HG03457 (cell line): ENCODE measurements at regions not wholly inside any gene's neighbourhood (a gene's known extent, or its start where the extent isn't known, plus 50 kb on each side); places are given as distances from the start of the nearest gene placed in this dataset.
A peak's percentile ranks its signal among the peaks of the same experiment; 100 is the strongest.
"Not testable (repeated sequence)": the region's sequence is repeated elsewhere in the genome, so short reads cannot be mapped to it uniquely, and the experiment has no call there.

Source experiments
- ATAC-seq: cut with Tn5 transposase; IDR thresholded peaks from one replicate; pipeline ENCODE4 v1.9.1; 2021; ENCODE audit warnings: moderate number of reproducible peaks; ENCODE audit not compliant: unreplicated experiment

DNA sequence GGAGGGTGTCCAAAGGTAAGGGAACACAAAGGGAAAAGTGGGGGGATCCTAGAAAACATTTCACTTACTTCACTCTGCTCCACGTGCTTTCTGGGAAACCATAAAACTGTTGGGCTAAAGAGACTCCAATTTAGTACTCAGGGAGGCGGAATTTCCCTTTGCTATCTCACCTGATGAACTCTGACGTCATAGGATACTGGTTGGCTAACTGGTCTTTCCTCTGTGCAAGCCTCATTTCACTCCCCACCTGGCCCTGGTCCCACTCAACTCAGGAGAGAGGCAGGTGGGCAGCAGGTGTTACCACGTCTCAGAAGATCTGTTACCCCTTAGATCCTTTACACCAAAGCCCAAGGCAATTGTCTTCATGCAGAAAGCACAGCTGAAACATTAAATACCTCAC, 51.8 kb upstream of the PMAIP1 start:
- no peak for ATAC-seq

DNA sequence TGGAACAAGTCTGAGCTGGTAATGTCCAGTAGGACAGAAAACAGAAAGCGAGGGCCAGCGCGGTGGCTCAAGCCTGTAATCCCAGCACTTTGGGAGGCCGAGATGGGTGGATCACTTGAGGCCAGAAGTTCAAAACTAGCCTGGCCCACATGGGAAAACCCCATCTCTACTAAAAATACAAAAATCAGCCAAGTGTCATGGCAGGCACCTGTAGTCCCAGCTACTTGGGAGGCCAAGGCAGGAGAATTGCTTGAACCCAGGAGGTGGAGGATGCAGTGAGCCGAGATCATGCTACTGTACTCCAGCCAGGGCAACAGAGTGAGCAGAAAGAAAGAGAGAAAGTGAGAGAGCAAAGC, 52.3 kb upstream of the PMAIP1 start:
- not testable (repeated sequence) for ATAC-seq

DNA sequence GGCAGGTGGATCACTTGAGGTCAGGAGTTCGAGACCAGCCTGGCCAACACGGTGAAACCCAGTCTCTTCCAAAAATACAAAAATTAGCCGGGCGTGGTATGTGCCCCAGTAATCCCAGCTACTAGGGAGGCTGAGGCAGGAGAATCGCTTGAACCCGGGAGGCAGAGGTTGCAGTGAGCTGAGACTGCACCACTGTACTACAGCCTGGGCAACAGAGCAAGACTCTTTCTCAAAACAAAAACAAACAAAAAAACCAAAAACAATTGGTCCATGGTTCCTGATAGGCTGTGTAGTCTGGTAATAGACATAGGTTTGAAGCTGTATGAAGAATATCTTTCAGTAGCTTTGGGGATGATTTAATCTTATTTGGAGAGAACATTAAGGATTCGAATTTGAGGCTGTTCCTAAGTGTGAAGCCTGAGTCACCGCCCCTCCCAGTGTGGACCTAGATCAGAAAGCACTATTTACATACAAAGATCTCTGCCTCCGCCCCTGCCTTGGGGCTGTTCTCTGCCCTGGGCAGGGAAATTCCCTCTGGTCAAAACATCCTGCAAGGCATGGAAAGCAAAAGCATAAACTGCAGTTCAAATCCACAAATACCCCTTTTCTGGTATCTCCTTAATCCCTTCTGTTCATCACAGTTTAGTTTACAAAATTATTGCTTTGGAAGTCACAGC, 52.8 kb upstream of the PMAIP1 start:
- ATAC-seq: peak; percentile 88

DNA sequence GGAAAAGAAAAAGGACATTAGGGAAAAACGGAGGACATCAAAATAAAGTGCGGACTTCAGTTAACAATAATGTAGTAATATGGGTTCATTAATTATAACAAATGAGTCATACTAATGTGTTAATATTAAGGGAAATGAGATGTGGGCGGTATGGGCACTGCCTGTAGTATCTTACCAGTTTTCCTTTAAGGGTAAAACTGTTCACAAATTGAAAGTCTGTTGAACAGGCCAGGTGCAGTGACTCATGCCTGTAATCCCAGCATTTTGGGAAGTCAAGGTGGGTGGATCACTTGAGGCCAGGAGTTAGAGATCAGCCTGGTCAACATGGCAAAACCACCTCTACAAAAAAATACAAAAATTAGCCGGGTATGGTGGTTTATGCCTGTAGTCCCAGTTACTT, 56.8 kb upstream of the PMAIP1 start:
- ATAC-seq: no peak

DNA sequence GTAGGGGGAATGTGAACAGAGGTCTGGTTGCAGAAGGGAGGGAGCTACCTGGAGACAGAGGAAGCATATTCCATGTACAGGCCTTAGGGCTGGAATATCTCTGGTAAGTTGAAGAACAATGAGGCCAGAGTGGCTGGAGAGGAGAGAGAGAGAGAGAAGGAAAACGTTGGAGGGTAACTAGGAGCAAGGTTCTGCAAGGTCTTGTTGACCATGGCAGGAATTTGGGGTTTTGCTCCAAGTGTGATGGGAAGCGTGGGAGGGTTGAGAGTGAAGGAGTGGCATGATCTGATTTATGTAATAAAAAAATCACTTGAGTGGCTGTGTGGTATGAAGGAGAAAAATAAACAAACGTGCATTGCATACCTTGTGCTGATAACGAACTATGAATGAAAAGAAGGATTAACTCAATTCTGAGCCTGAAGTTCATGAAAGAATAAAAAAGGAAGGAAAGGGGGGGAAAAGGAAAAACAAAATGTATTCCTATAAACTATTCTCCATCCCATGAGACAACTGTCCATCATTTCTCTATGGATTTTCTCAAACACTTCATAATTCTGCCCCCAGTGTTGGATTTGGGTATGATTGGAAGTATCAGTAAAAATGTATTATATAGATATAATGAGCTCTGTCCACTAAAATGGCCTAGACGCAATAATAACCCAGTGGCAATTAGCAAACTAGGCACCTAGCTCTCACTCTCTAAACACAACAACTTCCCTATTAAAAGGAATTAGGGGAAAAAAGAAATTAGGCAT, 59.7 kb upstream of the PMAIP1 start:
- no peak for ATAC-seq

DNA sequence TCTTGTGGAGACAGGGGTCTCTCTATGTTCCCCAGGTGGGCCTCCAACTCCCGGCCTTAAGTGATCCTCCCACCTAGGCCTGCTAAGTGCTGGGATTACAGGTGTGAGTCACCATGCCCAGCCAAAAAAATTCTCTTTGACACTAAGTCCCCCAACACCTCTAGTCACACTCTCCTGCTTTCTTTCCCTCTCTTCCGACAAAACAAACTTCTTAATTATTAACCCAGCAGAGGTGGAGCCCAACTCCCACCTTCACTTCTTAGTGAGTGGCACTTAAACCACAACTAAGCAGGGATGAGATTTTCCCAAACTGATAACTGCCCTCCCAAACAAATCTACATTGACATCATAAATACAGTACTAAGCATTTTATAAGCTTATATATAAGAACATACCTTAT, 60.5 kb upstream of the PMAIP1 start:
- ATAC-seq: no peak

DNA sequence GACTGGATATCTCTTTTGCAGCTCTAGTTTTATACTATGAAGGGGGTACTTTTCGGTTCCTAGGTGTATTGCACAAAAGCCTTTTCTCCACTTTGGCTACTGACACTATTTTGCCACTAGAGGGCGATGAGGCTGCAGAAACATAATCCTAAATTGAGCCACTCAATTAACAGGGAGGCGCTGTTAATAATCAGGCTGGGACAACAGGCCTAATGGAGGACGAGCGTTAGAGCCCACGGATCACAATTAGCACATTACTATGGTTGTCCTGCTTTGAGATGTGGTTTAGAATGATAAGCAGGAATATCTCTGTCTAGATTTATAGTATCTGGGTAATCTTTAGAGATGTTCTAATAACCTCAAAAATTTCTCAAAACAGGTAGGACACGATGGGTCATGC, 62.2 kb upstream of the PMAIP1 start:
- peak; percentile 53 for ATAC-seq

DNA sequence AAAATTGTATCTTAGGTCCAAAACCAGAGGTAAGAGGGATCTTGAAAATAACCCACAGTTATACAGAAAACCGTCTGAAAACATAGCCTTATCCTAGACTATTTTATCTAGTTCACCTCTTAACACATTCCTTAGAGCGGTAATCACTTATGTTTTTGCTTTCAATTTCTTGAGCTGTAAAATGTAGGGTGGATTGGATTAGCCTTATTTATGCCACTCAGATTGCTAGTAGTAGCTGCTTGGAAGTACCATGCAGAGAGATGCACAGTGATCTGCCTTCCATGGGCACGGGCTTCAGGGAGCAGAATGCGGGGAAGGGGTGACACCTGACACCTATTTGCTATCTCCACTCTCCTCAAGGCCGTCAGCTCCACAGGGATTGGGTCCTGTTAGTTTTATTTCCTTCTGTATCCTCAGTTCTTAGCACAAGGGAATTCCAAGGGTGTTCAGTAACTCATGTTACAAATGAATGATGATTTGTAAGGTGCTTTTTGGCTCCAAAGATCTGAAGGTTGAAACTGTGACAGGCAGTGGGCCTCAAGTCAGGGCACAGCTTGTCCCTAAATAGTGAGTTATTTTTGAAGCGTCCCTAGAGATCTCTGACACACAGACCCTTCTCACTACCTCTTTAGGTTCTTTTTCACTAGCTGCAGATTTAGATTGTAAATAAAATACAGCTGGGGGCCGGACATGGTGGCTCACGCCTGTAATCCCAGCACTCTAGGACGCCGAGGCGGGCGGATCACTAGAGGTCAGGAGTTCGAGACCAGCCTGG, 64.0 kb upstream of the PMAIP1 start:
- ATAC-seq: no peak

DNA sequence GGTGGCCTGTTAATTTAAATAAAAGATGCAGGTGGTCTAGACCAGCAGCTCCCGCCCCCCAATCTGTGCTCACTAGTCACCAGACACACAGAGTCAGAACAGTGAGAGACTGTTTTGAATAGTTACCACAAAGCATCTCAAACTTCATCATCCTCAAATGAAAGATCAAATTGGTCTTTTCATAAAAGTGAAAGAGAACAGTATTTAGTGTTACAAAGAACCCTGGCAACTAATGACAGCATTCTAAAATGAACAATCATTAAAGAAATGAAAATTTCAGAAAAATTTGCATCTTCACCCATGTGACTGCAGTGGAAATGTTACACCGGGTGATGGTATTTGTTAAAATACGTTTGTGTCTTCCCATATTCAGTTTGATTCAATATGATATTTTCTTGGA, 65.5 kb upstream of the PMAIP1 start:
- no peak for ATAC-seq

DNA sequence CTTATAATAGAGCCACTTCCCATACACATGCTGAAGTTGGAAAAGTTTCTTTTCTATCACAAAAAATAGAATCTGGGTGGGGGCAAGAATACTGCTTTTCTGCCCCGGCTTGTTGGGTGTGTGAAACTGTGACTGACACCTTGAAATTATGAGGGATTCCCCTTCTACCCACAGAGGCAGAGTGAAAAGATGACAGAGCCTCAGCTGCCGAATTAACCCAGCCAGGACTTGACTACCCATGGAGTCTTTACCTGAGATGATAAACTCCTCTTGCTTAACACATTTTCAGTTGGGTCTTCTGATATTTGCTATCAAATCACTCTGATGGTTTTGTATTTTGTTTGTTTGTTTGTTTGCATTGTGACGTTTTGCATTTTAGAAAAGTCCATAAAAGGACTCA, 66.0 kb upstream of the PMAIP1 start:
- peak; percentile 62 for ATAC-seq

DNA sequence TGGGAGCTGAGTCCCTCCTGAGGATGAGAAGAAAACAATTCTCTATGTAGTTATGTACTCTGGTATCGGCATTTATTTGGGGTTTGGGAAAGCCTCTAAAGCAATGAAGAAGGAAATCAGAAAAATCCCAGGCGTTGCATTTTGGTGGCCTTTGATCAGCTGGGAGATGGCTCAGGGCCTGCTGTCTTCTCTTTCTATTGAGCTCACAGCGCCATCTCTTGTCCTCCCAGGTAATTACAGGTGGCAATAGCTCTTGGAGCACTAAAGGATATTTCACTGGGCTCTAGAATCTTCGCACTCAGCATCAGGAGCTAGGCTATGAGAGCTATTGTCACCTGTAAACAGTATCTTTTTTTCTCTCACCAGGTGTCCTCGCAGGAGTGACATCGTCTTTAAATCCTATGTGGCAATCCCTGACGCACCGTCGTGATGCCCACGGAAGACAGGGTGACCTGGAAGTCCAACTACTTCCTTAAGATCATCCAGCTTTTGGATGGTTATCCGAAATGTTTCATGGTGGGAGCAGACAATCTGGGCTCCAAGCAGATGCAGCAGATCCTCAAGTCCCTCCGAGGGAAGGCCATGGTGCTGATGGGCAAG, 76.1 kb upstream of the PMAIP1 start:
- ATAC-seq: peak; percentile 59

DNA sequence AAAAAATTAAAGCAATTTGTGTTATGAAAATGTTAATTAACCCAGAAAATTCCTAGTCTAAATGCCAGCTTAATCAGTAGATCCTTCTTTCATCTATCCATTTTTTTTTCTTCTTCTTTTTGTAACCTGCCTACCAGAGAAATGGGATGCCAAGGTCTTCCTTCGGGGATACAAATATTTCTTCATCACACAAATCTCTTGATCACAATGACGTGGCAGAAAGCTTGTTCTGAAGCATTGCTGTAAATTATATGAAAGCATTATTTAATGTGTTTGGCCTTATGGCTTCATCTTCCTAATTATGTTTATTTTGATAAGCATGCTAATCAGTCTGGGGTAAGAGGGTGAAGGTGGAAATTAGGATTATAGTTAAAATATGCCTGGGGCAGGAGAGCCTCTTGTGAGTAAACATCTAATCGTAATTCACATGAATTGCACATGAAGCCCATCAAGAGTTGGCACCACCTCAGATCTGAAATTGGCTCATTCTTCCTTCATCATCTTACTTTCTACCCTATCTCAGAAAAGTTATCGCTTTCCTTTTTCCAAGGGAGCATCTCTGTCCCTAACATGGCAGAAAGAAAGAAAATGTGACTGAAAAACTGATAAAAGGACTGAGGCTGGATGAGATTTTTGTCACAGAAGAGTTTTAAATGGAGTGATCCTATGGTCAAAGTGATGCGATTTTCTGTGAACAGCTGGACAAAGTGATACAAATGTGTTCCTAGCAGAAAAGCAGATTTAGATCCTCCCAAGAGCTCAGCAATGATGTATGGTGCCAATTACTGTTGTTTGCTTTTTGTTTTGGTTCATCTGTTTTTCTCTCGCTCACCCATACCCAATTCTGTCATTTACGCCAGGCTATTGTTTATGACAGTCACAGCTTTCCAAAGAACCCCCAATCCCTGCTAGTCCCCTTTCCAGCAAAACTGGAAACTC, 76.9 kb upstream of the PMAIP1 start:
- ATAC-seq: no peak

DNA sequence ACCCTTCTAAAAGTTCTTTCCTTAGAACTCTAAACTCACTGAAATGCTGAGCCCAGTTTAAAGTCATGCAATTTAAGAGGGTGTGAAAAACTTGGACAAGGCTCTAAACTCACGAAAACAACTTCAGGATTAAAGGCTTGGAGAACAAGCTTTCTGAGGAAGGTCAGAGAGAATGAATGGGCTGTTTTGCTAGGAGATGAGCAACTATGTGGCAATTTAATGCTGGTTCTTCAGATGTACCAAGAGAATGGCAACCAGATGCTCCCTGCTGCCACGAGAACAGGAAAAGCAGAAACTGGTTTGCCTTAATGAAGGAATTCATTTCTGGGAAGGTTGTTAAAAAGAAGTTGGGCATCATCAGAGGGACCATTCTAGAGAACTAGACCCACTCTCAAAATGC, 77.8 kb upstream of the PMAIP1 start:
- no peak for ATAC-seq

DNA sequence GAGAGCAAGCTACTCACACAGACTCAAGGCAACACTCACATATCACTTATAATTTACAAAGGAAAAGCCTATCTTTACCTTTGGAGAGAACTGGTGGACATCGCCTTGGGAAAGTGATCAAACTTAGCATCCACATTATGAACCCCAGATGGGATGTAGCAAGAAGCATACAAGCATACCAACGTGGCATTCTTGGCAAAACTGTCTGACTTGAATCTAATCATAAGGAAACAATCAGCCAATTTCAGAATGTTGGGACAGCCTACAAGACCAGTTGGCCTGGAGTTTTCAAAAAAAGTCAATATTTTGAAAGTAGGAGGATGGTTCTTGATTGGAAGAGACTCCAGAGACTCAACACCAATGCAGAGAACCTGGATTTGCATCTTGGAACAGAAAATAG, 79.1 kb upstream of the PMAIP1 start:
- no peak for ATAC-seq

DNA sequence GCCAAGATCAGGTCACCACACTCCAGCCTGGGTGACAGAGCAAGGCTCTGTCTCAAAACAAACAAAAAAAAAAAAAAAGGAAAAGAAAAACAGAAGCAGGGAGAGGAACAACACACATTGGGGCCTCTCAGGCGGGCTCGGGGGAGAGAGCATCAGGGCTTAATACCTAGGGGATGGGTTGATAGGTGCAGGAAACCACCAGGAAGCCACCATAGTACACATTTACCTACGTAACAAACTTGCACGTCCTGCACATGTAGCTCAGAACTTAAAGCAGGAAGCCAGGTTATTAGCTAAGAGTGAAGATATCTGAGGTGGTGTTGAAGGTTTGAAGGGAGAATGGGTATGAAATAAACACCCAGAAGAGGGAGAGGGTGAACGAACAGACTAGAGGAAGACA, 81.0 kb upstream of the PMAIP1 start:
- ATAC-seq: no peak

DNA sequence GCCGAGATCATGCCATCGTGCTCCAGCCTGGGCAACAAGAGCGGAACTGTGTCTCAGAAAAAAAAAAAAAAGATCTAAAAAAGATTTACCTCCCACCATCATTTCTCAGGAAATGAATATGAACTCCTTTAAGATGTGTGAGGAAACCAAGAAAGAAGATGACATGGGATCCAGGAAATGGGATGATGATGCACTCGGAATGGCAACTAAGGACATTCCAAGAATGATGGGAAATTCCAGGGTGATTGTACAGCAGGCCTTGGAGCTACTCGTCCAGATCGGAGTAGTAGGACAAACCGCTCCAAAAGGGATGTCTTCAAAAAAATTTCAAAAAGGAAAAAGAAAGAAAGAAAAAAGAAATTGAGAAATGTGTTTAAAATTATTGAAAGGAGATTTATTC, 84.9 kb upstream of the PMAIP1 start:
- no peak for ATAC-seq

DNA sequence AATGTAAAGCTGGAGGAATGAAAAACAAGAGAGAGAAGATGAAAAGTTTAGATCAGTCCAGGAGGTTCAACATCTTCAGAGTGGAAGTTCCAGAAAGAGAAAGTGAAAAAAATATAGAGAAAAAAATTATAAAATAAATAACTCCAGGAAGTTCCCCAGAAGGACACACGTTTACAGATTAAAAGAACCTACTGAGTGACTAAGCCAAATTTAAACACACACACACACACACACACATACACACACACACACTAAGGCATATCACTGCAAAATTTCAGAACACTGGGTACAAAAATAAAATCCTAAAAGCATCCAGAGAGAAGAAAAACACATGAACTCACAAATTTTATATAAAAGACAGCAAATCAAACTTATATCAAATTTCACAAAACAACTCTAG, 85.9 kb upstream of the PMAIP1 start:
- no peak for ATAC-seq

DNA sequence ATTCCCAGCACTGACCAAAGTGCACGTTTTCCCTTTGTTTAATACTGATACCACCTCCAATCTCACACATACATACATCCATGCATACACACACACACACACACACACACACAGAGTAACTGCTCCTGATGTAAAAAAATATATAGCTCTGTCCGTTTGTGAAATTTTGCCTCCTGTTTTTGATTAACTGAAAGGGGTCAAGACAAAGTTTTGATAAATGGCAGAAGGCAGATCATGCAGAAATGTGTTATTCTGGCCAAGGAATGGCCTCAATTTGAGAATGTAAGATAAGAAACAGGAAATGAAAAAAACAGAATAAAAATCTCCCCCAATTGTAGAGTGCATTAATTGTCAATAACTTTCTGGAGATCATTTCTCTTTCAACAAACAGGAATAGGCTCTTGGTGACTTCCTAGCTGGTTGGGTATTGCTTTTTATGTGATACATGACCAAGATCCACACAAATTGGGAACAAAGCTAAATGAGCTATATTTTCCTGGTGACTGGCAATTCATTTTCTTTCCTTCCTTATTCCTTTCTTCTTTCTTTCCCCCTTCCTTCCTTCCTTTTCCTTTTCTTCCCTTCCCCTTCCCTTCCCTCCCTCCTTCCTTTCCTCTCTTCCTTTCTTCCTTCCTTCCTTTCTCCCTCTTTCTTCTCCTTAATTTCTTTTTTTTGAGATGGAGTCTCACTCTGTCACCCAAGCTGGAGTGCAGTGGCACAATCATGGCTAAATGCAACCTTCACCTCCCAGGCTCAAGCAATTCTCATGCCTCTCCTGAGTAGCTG, 88.9 kb upstream of the PMAIP1 start:
- no peak for ATAC-seq

DNA sequence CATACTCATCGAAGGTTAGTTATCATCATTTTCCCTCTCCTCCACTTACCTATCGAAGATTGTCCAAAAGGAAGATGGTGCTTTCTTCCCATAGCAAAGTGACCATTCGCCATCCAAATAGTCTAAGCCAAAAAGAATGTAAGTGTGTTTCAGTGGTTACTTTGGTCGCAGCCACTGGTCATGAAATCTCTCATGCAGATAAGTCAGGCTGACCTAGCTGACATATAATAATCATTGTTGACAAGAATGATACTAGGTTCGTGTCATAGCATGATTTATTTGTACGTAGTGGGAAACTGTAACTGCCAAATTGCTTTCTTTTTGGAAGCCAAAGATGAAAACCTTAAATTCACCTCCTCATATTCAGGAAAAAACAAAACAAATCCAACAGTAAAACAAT, 89.6 kb upstream of the PMAIP1 start:
- ATAC-seq: no peak

DNA sequence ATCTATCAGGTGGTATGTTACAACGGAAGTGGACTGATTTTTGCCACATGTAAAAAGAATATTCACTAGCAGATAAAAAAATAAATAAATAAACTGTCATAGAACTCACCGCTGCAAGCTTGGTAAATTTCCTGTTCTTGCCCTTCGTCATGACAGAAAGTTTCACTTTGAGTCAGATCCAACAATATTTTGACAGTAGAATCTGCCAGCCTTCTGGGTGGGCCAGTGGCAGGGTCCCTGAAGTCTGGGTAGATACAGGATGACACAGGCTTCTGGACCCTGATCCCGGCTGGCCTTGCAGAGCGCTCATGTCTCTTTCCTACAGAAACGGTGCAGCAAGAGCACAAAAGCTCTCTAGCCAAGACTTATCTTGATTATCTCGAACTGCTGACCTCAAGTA, 97.8 kb upstream of the PMAIP1 start:
- peak; percentile 68 for ATAC-seq
